HCT116 (cell line): ENCODE measurements at regions not wholly inside any gene's neighbourhood (a gene's known extent, or its start where the extent isn't known, plus 50 kb on each side); places are given as distances from the start of the nearest gene placed in this dataset.

ENCODE experiments used
- ATAC-seq: fragments of 200-7000 bp; cut with Tn5 transposase; 2 replicates; pipeline ENCODE4 v1.9.1; 2020; ENCODE audit warnings: mild to moderate bottlenecking, moderate library complexity
- BruUV-seq: library from RNA; stranded (reverse); fragments of 400-500 nt; replicated peaks from 2 replicates; lab custom pipeline; 2021; lab: Mats Ljungman, UMichigan
- CTCF ChIA-PET: fragments of 300-600 bp; sonication (Branson Sonifier 250); formaldehyde crosslinking; loops from one replicate; lab custom pipeline; 2021; ENCODE audit warnings: antibody characterized with exemption; lab: Charles Lee
- POLR2A ChIA-PET: fragments of 300-600, 350-600 bp; sonication (Branson Sonifier 250); formaldehyde crosslinking; loops from one replicate; lab custom pipeline; 2021; ENCODE audit warnings: antibody characterized with exemption; lab: Charles Lee
- RAD21 ChIA-PET, 2 experiments: fragments of 300-600 bp; sonication (Branson Sonifier 250); formaldehyde crosslinking; loops; one replicate each; lab custom pipeline; 2023; ENCODE audit warnings: low total read pairs in 2 of 2; ENCODE audit not compliant: uncharacterized antibody in 2 of 2, unreplicated experiment in 2 of 2, low non-redundant PET in 1 of 2; lab: Charles Lee
- DNase-seq: peaks from one replicate; pipeline ENCODE4 v3.0.0-alpha.2; 2010; ENCODE audit warnings: low read depth, low spot score
- H2AFZ ChIP-seq: fragments of 200-600 bp; shearing (Covaris generic), sonication (generic); 2 replicates; pipeline ENCODE4 v1.6.1; 2017; ENCODE audit warnings: low read depth, mixed run types, mixed read lengths, antibody characterized with exemption, low read length; ENCODE audit not compliant: poor library complexity, severe bottlenecking
- H3K27ac ChIP-seq: 2 replicates; pipeline ENCODE4 v1.5.1; 2012; ENCODE audit warnings: low read depth, low read length
- H3K27me3 ChIP-seq: fragments of 200-600 bp; sonication (generic); 2 replicates; pipeline ENCODE4 v1.6.1; 2016; ENCODE audit warnings: mixed run types, low read length, mixed read lengths; ENCODE audit not compliant: insufficient read depth
- H3K36me3 ChIP-seq, 2 experiments: fragments of 200-500 bp in 1 of 2; fragments of 200-600 bp in 1 of 2; sonication (Bioruptor generic) in 1 of 2; sonication (generic) in 1 of 2; 2 replicates each; pipeline versions ENCODE4 v1.5.1 to v1.6.1; 2014 to 2016; ENCODE audit warnings: low read length in 2 of 2, inconsistent platforms in 1 of 2, mixed read lengths in 1 of 2, mixed run types in 1 of 2; ENCODE audit not compliant: insufficient read depth in 2 of 2, control insufficient read depth in 1 of 2
- H3K4me1 ChIP-seq, 2 experiments: fragments of 200-600 bp in 1 of 2; sonication (generic) in 1 of 2; 2 replicates each; pipeline versions ENCODE4 v1.5.1 to v1.6.1; 2012 to 2017; ENCODE audit warnings: low read length in 2 of 2, inconsistent platforms in 1 of 2, mild to moderate bottlenecking in 1 of 2, mixed read lengths in 1 of 2, mixed run types in 1 of 2, moderate library complexity in 1 of 2; ENCODE audit not compliant: insufficient read depth in 2 of 2, control insufficient read depth in 1 of 2
- H3K4me2 ChIP-seq: fragments of 200-600 bp; sonication (generic); 2 replicates; pipeline ENCODE4 v1.6.1; 2017; ENCODE audit warnings: mixed run types, low read length, mixed read lengths
- H3K4me3 ChIP-seq, 2 experiments: fragments of 200-600 bp in 1 of 2; sonication (generic) in 1 of 2; replicated peaks in 1 of 2; 2 replicates each; pipeline ENCODE4 v1.5.1; 2011 to 2016; ENCODE audit warnings: low read length in 2 of 2, control low read depth in 1 of 2, low read depth in 1 of 2, mild to moderate bottlenecking in 1 of 2, mixed read lengths in 1 of 2, mixed run types in 1 of 2
- H3K79me2 ChIP-seq: fragments of 200-600 bp; sonication (generic); 2 replicates; pipeline ENCODE4 v1.6.1; 2017; ENCODE audit warnings: mild to moderate bottlenecking, mixed run types, low read length, moderate library complexity, mixed read lengths; ENCODE audit not compliant: insufficient read depth
- H3K9ac ChIP-seq: fragments of 200-600 bp; sonication (generic); 2 replicates; pipeline ENCODE4 v1.6.1; 2016; ENCODE audit warnings: low read length, mixed read lengths
- H3K9me2 ChIP-seq: fragments of 200-600 bp; sonication (generic), shearing (Covaris generic); 2 replicates; pipeline ENCODE4 v1.6.1; 2017; ENCODE audit warnings: mixed run types, mild to moderate bottlenecking, moderate library complexity; ENCODE audit not compliant: insufficient read depth
- H3K9me3 ChIP-seq, 2 experiments: fragments of 200-500 bp in 1 of 2; fragments of 200-600 bp in 1 of 2; sonication (Bioruptor generic) in 1 of 2; sonication (generic) in 1 of 2; 2 replicates each; pipeline ENCODE4 v1.6.1; 2014 to 2017; ENCODE audit warnings: low read length in 2 of 2, mixed read lengths in 2 of 2, inconsistent platforms in 1 of 2, low read depth in 1 of 2, mild to moderate bottlenecking in 1 of 2, mixed run types in 1 of 2, moderate library complexity in 1 of 2; ENCODE audit not compliant: control insufficient read depth in 1 of 2, insufficient read depth in 1 of 2
- H4K20me1 ChIP-seq: fragments of 200-600 bp; sonication (generic), shearing (Covaris generic); 2 replicates; pipeline ENCODE4 v1.6.1; 2017; ENCODE audit warnings: mixed run types, mild to moderate bottlenecking, moderate library complexity; ENCODE audit not compliant: insufficient read depth
- CBX3 ChIP-seq: IDR thresholded peaks from 2 replicates; pipeline ENCODE4 v1.6.1; 2012; ENCODE audit warnings: low read depth
- CEBPB ChIP-seq: IDR thresholded peaks from 2 replicates; pipeline ENCODE4 v1.6.1; 2012; ENCODE audit warnings: low read depth
- EGR1 ChIP-seq: IDR thresholded peaks from 2 replicates; pipeline ENCODE4 v1.6.1; 2012; ENCODE audit warnings: low read depth
- ELF1 ChIP-seq: IDR thresholded peaks from 2 replicates; pipeline ENCODE4 v1.6.1; 2012; ENCODE audit warnings: low read depth, borderline replicate concordance
- EZH2 ChIP-seq: fragments of 200-600 bp; sonication (generic); IDR thresholded peaks from 2 replicates; pipeline ENCODE4 v1.6.1; 2017; ENCODE audit warnings: antibody characterized with exemption, mixed run types
- EZH2phosphoT487 ChIP-seq: fragments of 200-600 bp; IDR thresholded peaks from 2 replicates; pipeline ENCODE4 v1.6.1; 2018; ENCODE audit warnings: antibody characterized with exemption, borderline replicate concordance
- FOSL1 ChIP-seq: IDR thresholded peaks from 2 replicates; pipeline ENCODE4 v1.6.1; 2012; ENCODE audit warnings: low read depth
- JUND ChIP-seq: IDR thresholded peaks from 2 replicates; pipeline ENCODE4 v1.6.1; 2012
- RAD21 ChIP-seq: IDR thresholded peaks from 2 replicates; pipeline ENCODE4 v1.6.1; 2012; ENCODE audit warnings: low read depth, mild to moderate bottlenecking
- SIN3A ChIP-seq: IDR thresholded peaks from 2 replicates; pipeline ENCODE4 v1.6.1; 2012; ENCODE audit warnings: low read depth
- SP1 ChIP-seq: IDR thresholded peaks from 2 replicates; pipeline ENCODE4 v1.6.1; 2012; ENCODE audit warnings: low read depth
- TCF7L2 ChIP-seq: IDR thresholded peaks from 2 replicates; pipeline ENCODE4 v1.7.0; 2011; ENCODE audit warnings: borderline replicate concordance, inconsistent platforms; ENCODE audit not compliant: insufficient read depth, insufficient read length; ENCODE audit errors: extremely low read depth
- ZFX ChIP-seq: fragments of 450-650 bp; IDR thresholded peaks from 2 replicates; pipeline ENCODE4 v1.6.1; 2017
- intact Hi-C: fragments of 100-400 bp; cut with micrococcal nuclease; formaldehyde crosslinking; loops from 2 replicates; pipeline ENCODE4 v1.10.0; 2022
- TF ChIP-seq, protein P1 (sequence below): IDR thresholded peaks from 2 replicates; pipeline ENCODE4 v1.6.1; 2012
- TF ChIP-seq, protein P2 (sequence below): IDR thresholded peaks from 2 replicates; pipeline ENCODE4 v1.6.1; 2012; ENCODE audit warnings: low read depth

DNA sequence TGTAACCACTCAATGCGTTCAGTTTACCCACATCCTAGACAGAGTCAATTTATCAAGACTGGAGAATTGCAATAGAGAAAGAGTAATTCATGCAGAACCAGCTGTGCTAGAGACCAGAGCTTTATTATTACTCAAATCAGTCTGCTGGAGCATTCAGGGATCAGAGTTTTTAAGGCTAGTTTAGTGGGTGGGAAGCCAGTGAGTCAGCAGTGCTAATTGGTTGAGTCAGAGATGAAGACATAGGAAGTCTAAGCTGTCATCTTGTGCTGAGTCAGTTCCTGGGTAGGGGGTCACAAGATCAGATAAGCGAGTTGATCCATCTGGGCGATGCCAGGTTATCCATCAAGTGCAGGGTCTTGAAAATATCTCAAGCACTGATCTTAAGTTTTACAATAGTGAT is 499.6 kb downstream of the MRPL39 start:
- Histone ChIP-seq H3K4me2 (no peak overlapping the region), H3K4me3 (no peak overlapping the region), H3K4me1 (no peaks in the 10 kb centered on the region), H2AFZ (no peak overlapping the region), H4K20me1 (no peaks in the 10 kb centered on the region), H3K27me3 (no peaks in the 10 kb centered on the region), H3K9me2 (no peaks in the 10 kb centered on the region), H3K79me2 (no peaks in the 10 kb centered on the region), H3K9me3 (peaks cover 21 to 29% of the 10 kb centered on the region in 2 experiments; a peak in 2 of 4 replicates), H3K9ac (no peak overlapping the region), H3K27ac (no peak overlapping the region), H3K36me3 (no peaks in the 10 kb centered on the region)
- intact Hi-C loops = no loop called here
- ChIA-PET CTCF (no interaction called here), RAD21 (no interaction called here), POLR2A (no interaction called here)
- no TSS peak for BruUV-seq
- ATAC-seq (no peak), DNase-seq (no peak)
- TF ChIP-seq EGR1 = no peak
- no peak for TF ChIP-seq SIN3A
- TF ChIP-seq RAD21 = no peak
- TF ChIP-seq EZH2 = no peak
- TF ChIP-seq TCF7L2 = no peak
- TF ChIP-seq CBX3 = no peak
- TF ChIP-seq ZFX = no peak
- TF ChIP-seq, protein P1, sequence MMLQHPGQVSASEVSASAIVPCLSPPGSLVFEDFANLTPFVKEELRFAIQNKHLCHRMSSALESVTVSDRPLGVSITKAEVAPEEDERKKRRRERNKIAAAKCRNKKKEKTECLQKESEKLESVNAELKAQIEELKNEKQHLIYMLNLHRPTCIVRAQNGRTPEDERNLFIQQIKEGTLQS = no peak
- no peak for TF ChIP-seq EZH2phosphoT487

DNA sequence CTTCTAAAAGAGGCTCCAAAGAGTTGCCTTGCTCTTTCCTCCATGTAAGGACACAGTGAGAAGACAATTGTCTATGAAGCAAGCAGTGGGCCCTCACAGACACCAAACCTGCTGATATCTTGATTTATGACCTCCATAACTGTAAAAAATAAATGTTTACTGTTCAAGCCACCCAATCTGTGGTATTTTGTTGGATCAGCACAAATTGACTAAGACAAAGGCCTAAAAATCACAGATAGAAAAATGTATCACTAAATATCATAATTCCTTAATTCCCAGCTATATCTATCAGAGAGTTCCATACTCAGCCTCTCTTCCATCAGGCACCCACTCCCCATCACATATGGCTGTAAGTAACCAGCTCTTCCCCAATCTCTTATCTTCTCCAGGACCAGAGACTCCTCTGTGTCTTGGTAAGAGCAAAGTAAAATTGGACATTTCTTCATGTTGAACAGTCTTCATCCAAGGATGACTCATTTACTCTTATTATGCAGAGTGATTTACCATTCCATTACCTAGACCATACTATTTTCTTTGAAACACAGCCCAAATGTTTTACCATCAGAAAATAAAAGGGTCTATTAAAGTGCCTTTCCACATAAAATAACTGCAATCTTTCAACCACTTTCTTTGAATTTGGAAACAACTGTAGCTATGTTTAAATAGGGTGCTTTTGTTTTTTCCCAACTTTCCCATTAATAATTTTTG is 503.6 kb downstream of the MRPL39 start:
- Histone ChIP-seq H4K20me1 (no peaks in the 10 kb centered on the region), H3K4me1 (no peaks in the 10 kb centered on the region), H3K79me2 (no peaks in the 10 kb centered on the region), H2AFZ (no peak overlapping the region), H3K36me3 (no peaks in the 10 kb centered on the region), H3K27ac (no peak overlapping the region), H3K4me3 (no peak overlapping the region), H3K9me2 (no peaks in the 10 kb centered on the region), H3K27me3 (no peaks in the 10 kb centered on the region), H3K9ac (no peak overlapping the region), H3K9me3 (peaks cover 7 to 29% of the 10 kb centered on the region in 2 experiments; a peak in 2 of 4 replicates), H3K4me2 (no peak overlapping the region)
- TF ChIP-seq CBX3 (no peak), JUND (no peak), ELF1 (no peak), SIN3A (no peak), FOSL1 (no peak), CEBPB (no peak), SP1 (no peak), ZFX (no peak), EZH2 (no peak), EGR1 (no peak)
- TF ChIP-seq, protein P2, sequence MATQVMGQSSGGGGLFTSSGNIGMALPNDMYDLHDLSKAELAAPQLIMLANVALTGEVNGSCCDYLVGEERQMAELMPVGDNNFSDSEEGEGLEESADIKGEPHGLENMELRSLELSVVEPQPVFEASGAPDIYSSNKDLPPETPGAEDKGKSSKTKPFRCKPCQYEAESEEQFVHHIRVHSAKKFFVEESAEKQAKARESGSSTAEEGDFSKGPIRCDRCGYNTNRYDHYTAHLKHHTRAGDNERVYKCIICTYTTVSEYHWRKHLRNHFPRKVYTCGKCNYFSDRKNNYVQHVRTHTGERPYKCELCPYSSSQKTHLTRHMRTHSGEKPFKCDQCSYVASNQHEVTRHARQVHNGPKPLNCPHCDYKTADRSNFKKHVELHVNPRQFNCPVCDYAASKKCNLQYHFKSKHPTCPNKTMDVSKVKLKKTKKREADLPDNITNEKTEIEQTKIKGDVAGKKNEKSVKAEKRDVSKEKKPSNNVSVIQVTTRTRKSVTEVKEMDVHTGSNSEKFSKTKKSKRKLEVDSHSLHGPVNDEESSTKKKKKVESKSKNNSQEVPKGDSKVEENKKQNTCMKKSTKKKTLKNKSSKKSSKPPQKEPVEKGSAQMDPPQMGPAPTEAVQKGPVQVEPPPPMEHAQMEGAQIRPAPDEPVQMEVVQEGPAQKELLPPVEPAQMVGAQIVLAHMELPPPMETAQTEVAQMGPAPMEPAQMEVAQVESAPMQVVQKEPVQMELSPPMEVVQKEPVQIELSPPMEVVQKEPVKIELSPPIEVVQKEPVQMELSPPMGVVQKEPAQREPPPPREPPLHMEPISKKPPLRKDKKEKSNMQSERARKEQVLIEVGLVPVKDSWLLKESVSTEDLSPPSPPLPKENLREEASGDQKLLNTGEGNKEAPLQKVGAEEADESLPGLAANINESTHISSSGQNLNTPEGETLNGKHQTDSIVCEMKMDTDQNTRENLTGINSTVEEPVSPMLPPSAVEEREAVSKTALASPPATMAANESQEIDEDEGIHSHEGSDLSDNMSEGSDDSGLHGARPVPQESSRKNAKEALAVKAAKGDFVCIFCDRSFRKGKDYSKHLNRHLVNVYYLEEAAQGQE = no peak
- ChIA-PET RAD21 (no interaction called here), POLR2A (no interaction called here), CTCF (no interaction called here)
- ATAC-seq (no peak), DNase-seq (no peak)
- intact Hi-C loops = no loop called here
- no TSS peak for BruUV-seq
